ENCODE measurements at regions not wholly inside any gene's neighbourhood (a gene's known extent, or its start where the extent isn't known, plus 50 kb on each side); places are given as distances from the start of the nearest gene placed in this dataset.
A peak's percentile ranks its signal among the peaks of the same experiment; 100 is the strongest.
"Not testable (repeated sequence)": the region's sequence is repeated elsewhere in the genome, so short reads cannot be mapped to it uniquely, and the experiment has no call there.

GRCh38 chr17:77527836-77528505 is 387.2 kb downstream of the SEC14L1 start:
- DNase-seq = no peak
- H3K36me3 ChIP-seq = no peaks in the 10 kb centered on the region
- no peaks in the 10 kb centered on the region for H3K9me3 ChIP-seq
- H3K4me3 ChIP-seq = peak overlapping the region; percentile 25
- H3K27me3 ChIP-seq = peaks cover 2% of the 10 kb centered on the region; the same call in 1 of the 2 replicates

GRCh38 chr17:77528516-77529327 is 388.0 kb downstream of the SEC14L1 start:
- Histone ChIP-seq H3K4me3 (peak overlapping the region; percentile 25), H3K36me3 (no peaks in the 10 kb centered on the region), H3K27me3 (peaks cover 2% of the 10 kb centered on the region; the same call in 1 of the 2 replicates), H3K9me3 (no peaks in the 10 kb centered on the region)
- no peak for DNase-seq

- Histone ChIP-seq H3K4me3 (no peak overlapping the region), H3K9me3 (0 out of 2 replicates have a peak, but pooled peaks cover under 1% of the 10 kb centered on the region), H3K36me3 (no peaks in the 10 kb centered on the region), H3K27me3 (peaks cover 2% of the 10 kb centered on the region; the same call in 1 of the 2 replicates)
- no peak for DNase-seq
Observed at GRCh38 chr17:77529328-77529650, 388.5 kb downstream of the SEC14L1 start.

- Histone ChIP-seq H3K9me3 (0 out of 2 replicates have a peak, but pooled peaks cover 3% of the 10 kb centered on the region), H3K27me3 (peaks cover 2% of the 10 kb centered on the region; the same call in 1 of the 2 replicates), H3K36me3 (no peaks in the 10 kb centered on the region), H3K4me3 (no peak overlapping the region)
- DNase-seq = no peak
Observed at GRCh38 chr17:77530591-77530990, 389.8 kb downstream of the SEC14L1 start.

GRCh38 chr17:77531002-77531401 is 390.2 kb downstream of the SEC14L1 start:
- H3K36me3 ChIP-seq = no peaks in the 10 kb centered on the region
- DNase-seq = no peak
- H3K27me3 ChIP-seq = peaks cover 2% of the 10 kb centered on the region; the same call in 1 of the 2 replicates
- H3K9me3 ChIP-seq = 0 out of 2 replicates have a peak, but pooled peaks cover 3% of the 10 kb centered on the region
- no peak overlapping the region for H3K4me3 ChIP-seq

GRCh38 chr17:77531641-77532040 is 390.9 kb downstream of the SEC14L1 start:
- 0 out of 2 replicates have a peak, but pooled peaks cover 3% of the 10 kb centered on the region for H3K9me3 ChIP-seq
- no peak for DNase-seq
- peaks cover 2% of the 10 kb centered on the region; the same call in 1 of the 2 replicates for H3K27me3 ChIP-seq
- no peak overlapping the region for H3K4me3 ChIP-seq
- no peaks in the 10 kb centered on the region for H3K36me3 ChIP-seq

GRCh38 chr17:77533697-77534096 is 392.9 kb downstream of the SEC14L1 start:
- not testable (repeated sequence) for H3K4me3 ChIP-seq, H3K9me3 ChIP-seq, H3K27me3 ChIP-seq, H3K36me3 ChIP-seq, DNase-seq

- DNase-seq = no peak
- Histone ChIP-seq H3K27me3 (peaks cover 2% of the 10 kb centered on the region; the same call in 1 of the 2 replicates), H3K36me3 (no peaks in the 10 kb centered on the region), H3K9me3 (0 out of 2 replicates have a peak, but pooled peaks cover 3% of the 10 kb centered on the region), H3K4me3 (no peak overlapping the region)
Observed at GRCh38 chr17:77534137-77534536, 393.4 kb downstream of the SEC14L1 start.

- H3K9me3 ChIP-seq = 0 out of 2 replicates have a peak, but pooled peaks cover 3% of the 10 kb centered on the region
- no peaks in the 10 kb centered on the region for H3K36me3 ChIP-seq
- no peak overlapping the region for H3K4me3 ChIP-seq
- DNase-seq = peak; percentile 64
- no peaks in the 10 kb centered on the region for H3K27me3 ChIP-seq
Observed at GRCh38 chr17:77535435-77535834, 394.7 kb downstream of the SEC14L1 start.

- Histone ChIP-seq H3K27me3 (no peaks in the 10 kb centered on the region), H3K4me3 (no peak overlapping the region), H3K36me3 (no peaks in the 10 kb centered on the region), H3K9me3 (0 out of 2 replicates have a peak, but pooled peaks cover 3% of the 10 kb centered on the region)
- DNase-seq = no peak
Observed at GRCh38 chr17:77535892-77536291, 395.1 kb downstream of the SEC14L1 start.

GRCh38 chr17:77537566-77537965 is 396.8 kb downstream of the SEC14L1 start:
- no peak for DNase-seq
- H3K9me3 ChIP-seq = 0 out of 2 replicates have a peak, but pooled peaks cover 3% of the 10 kb centered on the region
- H3K4me3 ChIP-seq = no peak overlapping the region
- H3K27me3 ChIP-seq = no peaks in the 10 kb centered on the region; the same call in none of the 2 replicates
- no peaks in the 10 kb centered on the region for H3K36me3 ChIP-seq

GRCh38 chr17:77540531-77540930 is 399.8 kb downstream of the SEC14L1 start:
- no peaks in the 10 kb centered on the region for H3K9me3 ChIP-seq
- H3K36me3 ChIP-seq = no peaks in the 10 kb centered on the region
- DNase-seq = no peak
- no peak overlapping the region for H3K4me3 ChIP-seq
- H3K27me3 ChIP-seq = peaks cover 2% of the 10 kb centered on the region

- no peaks in the 10 kb centered on the region for H3K36me3 ChIP-seq
- H3K27me3 ChIP-seq = peaks cover 2% of the 10 kb centered on the region
- H3K9me3 ChIP-seq = no peaks in the 10 kb centered on the region
- no peak for DNase-seq
- no peak overlapping the region for H3K4me3 ChIP-seq
Observed at GRCh38 chr17:77540975-77541374, 400.2 kb downstream of the SEC14L1 start.

GRCh38 chr17:77542011-77542410 is 401.2 kb downstream of the SEC14L1 start:
- DNase-seq = no peak

GRCh38 chr17:77542551-77543490 is 402.1 kb downstream of the SEC14L1 start:
- Histone ChIP-seq H3K27me3 (peaks cover 2% of the 10 kb centered on the region), H3K4me3 (no peak overlapping the region), H3K9me3 (no peaks in the 10 kb centered on the region), H3K36me3 (no peaks in the 10 kb centered on the region)
- DNase-seq = peak; percentile 68

More at GRCh38 chr17:77542011-77542410, 401.2 kb downstream of the SEC14L1 start:
- H3K4me3 ChIP-seq = no peak overlapping the region
- no peaks in the 10 kb centered on the region for H3K36me3 ChIP-seq
- peaks cover 2% of the 10 kb centered on the region for H3K27me3 ChIP-seq
- no peaks in the 10 kb centered on the region for H3K9me3 ChIP-seq

- no peak overlapping the region for H3K4me3 ChIP-seq
- DNase-seq = no peak
Observed at GRCh38 chr17:77543801-77544200, 403.0 kb downstream of the SEC14L1 start.

More at GRCh38 chr17:77543801-77544200, 403.0 kb downstream of the SEC14L1 start:
- Histone ChIP-seq H3K36me3 (no peaks in the 10 kb centered on the region), H3K27me3 (peaks cover 2% of the 10 kb centered on the region), H3K9me3 (no peaks in the 10 kb centered on the region)

Measured in MG63 (cell line).